MM.1S (cell line): ENCODE measurements at regions not wholly inside any gene's neighbourhood (a gene's known extent, or its start where the extent isn't known, plus 50 kb on each side); places are given as distances from the start of the nearest gene placed in this dataset.

Experiments used
- DNase-seq: peaks from one replicate; pipeline ENCODE4 v3.0.0-alpha.2; 2015
- H2AFZ ChIP-seq: fragments of 300-600 bp; sonication (generic); 2 replicates; pipeline ENCODE4 v1.6.0; 2016; ENCODE audit warnings: antibody characterized with exemption, low read length
- H3F3A ChIP-seq: fragments of 300-600 bp; sonication (generic); 2 replicates; pipeline ENCODE4 v1.6.1; 2016; ENCODE audit warnings: mild to moderate bottlenecking, antibody characterized with exemption, low read length, moderate library complexity, mixed read lengths; ENCODE audit not compliant: insufficient read depth
- H3K27ac ChIP-seq: fragments of 300-600 bp; sonication (generic); 2 replicates; pipeline ENCODE4 v1.5.1; 2016; ENCODE audit warnings: mild to moderate bottlenecking, low read length
- H3K27me3 ChIP-seq: fragments of 300-600 bp; sonication (generic); replicated peaks from 2 replicates; pipeline ENCODE4 v1.6.0; 2016; ENCODE audit warnings: low read length; ENCODE audit not compliant: insufficient read depth
- H3K36me3 ChIP-seq: fragments of 300-600 bp; sonication (generic); replicated peaks from 2 replicates; pipeline ENCODE4 v1.6.1; 2016; ENCODE audit warnings: mild to moderate bottlenecking, low read length, mixed read lengths; ENCODE audit not compliant: insufficient read depth
- H3K4me1 ChIP-seq: fragments of 300-600 bp; sonication (generic); 2 replicates; pipeline ENCODE4 v1.6.1; 2016; ENCODE audit warnings: low read length, mixed read lengths
- H3K4me2 ChIP-seq: fragments of 300-600 bp; sonication (generic); 2 replicates; pipeline ENCODE4 v1.6.0; 2016; ENCODE audit warnings: low read depth, low read length
- H3K4me3 ChIP-seq: fragments of 300-600 bp; sonication (generic); 2 replicates; pipeline ENCODE4 v1.5.1; 2016; ENCODE audit warnings: low read length, mixed read lengths
- H3K79me2 ChIP-seq: fragments of 300-600 bp; sonication (generic); 2 replicates; pipeline ENCODE4 v1.6.1; 2016; ENCODE audit warnings: mixed run types, low read length, mixed read lengths
- H3K9ac ChIP-seq: fragments of 300-600 bp; sonication (generic); 2 replicates; pipeline ENCODE4 v1.6.1; 2016; ENCODE audit warnings: low read length, mixed read lengths
- H3K9me2 ChIP-seq: fragments of 300-600 bp; sonication (generic); replicated peaks from 2 replicates; pipeline ENCODE4 v1.6.1; 2016; ENCODE audit warnings: mild to moderate bottlenecking, low read length, mixed read lengths; ENCODE audit not compliant: insufficient read depth
- H3K9me3 ChIP-seq: fragments of 300-600 bp; sonication (generic); replicated peaks from 2 replicates; pipeline ENCODE4 v1.6.1; 2016; ENCODE audit warnings: mild to moderate bottlenecking, low read length, mixed read lengths; ENCODE audit not compliant: insufficient read depth
- H4K20me1 ChIP-seq: fragments of 300-600 bp; sonication (generic); 2 replicates; pipeline ENCODE4 v1.6.1; 2016; ENCODE audit warnings: mild to moderate bottlenecking, low read length, moderate library complexity, mixed read lengths; ENCODE audit not compliant: insufficient read depth
- CTCF ChIP-seq: fragments of 300-600 bp; sonication (generic); IDR thresholded peaks from 2 replicates; pipeline ENCODE4 v1.5.1; 2016; ENCODE audit warnings: antibody characterized with exemption, low read length, mixed read lengths
- EZH2 ChIP-seq: fragments of 300-600 bp; sonication (generic); optimal IDR thresholded peaks from 2 replicates; pipeline ENCODE3; 2017; ENCODE audit warnings: low read depth, mild to moderate bottlenecking, antibody characterized with exemption, low read length, mixed read lengths
- EZH2phosphoT487 ChIP-seq: fragments of 300-600 bp; sonication (generic); IDR thresholded peaks from 2 replicates; pipeline ENCODE4 v1.6.1; 2018; ENCODE audit warnings: antibody characterized with exemption, low read length

GRCh38 chr13:81207231-81207630, 866.3 kb upstream of the SPRY2 start:
- TF ChIP-seq EZH2phosphoT487, result no peak
- no peak for TF ChIP-seq EZH2
- TF ChIP-seq CTCF, result no peak
- H3F3A ChIP-seq, result no peaks in the 10 kb centered on the region
- no peak overlapping the region for H3K4me2 ChIP-seq
- H3K27me3 ChIP-seq, result no peaks in the 10 kb centered on the region
- H3K36me3 ChIP-seq, result no peaks in the 10 kb centered on the region
- no peak overlapping the region for H3K9ac ChIP-seq
- no peak overlapping the region for H3K27ac ChIP-seq
- H3K79me2 ChIP-seq, result no peaks in the 10 kb centered on the region
- H4K20me1 ChIP-seq, result no peaks in the 10 kb centered on the region
- no peaks in the 10 kb centered on the region for H3K9me3 ChIP-seq
- H3K9me2 ChIP-seq, result no peaks in the 10 kb centered on the region
- no peak overlapping the region for H3K4me3 ChIP-seq
- H3K4me1 ChIP-seq, result no peaks in the 10 kb centered on the region
- no peak overlapping the region for H2AFZ ChIP-seq
- no peak for DNase-seq

GRCh38 chr13:81203783-81204182, 862.9 kb upstream of the SPRY2 start:
- no peak for DNase-seq
- no peak overlapping the region for H2AFZ ChIP-seq
- TF ChIP-seq EZH2 (no peak), EZH2phosphoT487 (no peak), CTCF (no peak)
- no peak overlapping the region for H3K9ac ChIP-seq
- no peak overlapping the region for H3K4me3 ChIP-seq
- H3K4me1 ChIP-seq, result no peaks in the 10 kb centered on the region
- H3K27me3 ChIP-seq, result no peaks in the 10 kb centered on the region
- H3K9me3 ChIP-seq, result no peaks in the 10 kb centered on the region
- no peaks in the 10 kb centered on the region for H3K79me2 ChIP-seq
- no peak overlapping the region for H3K4me2 ChIP-seq
- no peaks in the 10 kb centered on the region for H3K9me2 ChIP-seq
- H3K36me3 ChIP-seq, result no peaks in the 10 kb centered on the region
- H3K27ac ChIP-seq, result no peak overlapping the region
- no peaks in the 10 kb centered on the region for H3F3A ChIP-seq
- H4K20me1 ChIP-seq, result no peaks in the 10 kb centered on the region

GRCh38 chr13:81199956-81200355, 859.0 kb upstream of the SPRY2 start:
- no peaks in the 10 kb centered on the region for H3K36me3 ChIP-seq
- no peaks in the 10 kb centered on the region for H3K9me2 ChIP-seq
- no peaks in the 10 kb centered on the region for H3F3A ChIP-seq
- H3K4me2 ChIP-seq, result no peak overlapping the region
- H2AFZ ChIP-seq, result no peak overlapping the region
- no peaks in the 10 kb centered on the region for H3K27me3 ChIP-seq
- TF ChIP-seq CTCF (no peak), EZH2 (no peak), EZH2phosphoT487 (no peak)
- no peak for DNase-seq
- H3K4me3 ChIP-seq, result no peak overlapping the region
- no peaks in the 10 kb centered on the region for H3K4me1 ChIP-seq
- no peak overlapping the region for H3K27ac ChIP-seq
- no peaks in the 10 kb centered on the region for H3K9me3 ChIP-seq
- H3K79me2 ChIP-seq, result no peaks in the 10 kb centered on the region
- H3K9ac ChIP-seq, result no peak overlapping the region
- H4K20me1 ChIP-seq, result no peaks in the 10 kb centered on the region
